Testis (tissue), 2 donors: ENCODE measurements at regions not wholly inside any gene's neighbourhood (a gene's known extent, or its start where the extent isn't known, plus 50 kb on each side); places are given as distances from the start of the nearest gene placed in this dataset.

Experiments used
- DNase-seq: peaks from one replicate; pipeline ENCODE4 v3.0.0-alpha.2; 2019
- H3K27ac ChIP-seq, 2 donors: fragments of 200-600 bp; sonication (generic); one replicate each; pipeline ENCODE4 v1.5.1; 2019
- H3K27me3 ChIP-seq: fragments of 200-600 bp; sonication (generic); one replicate; pipeline ENCODE4 v1.5.1; 2019
- H3K36me3 ChIP-seq: fragments of 200-600 bp; sonication (generic); one replicate; pipeline ENCODE4 v1.5.1; 2017; ENCODE audit warnings: low read depth; ENCODE audit errors: missing control alignments
- H3K4me1 ChIP-seq: fragments of 200-600 bp; sonication (generic); one replicate; pipeline ENCODE4 v1.5.1; 2019
- H3K4me3 ChIP-seq, 2 donors: fragments of 200-600 bp; sonication (generic); one replicate each; pipeline ENCODE4 v1.5.1; 2017 to 2019
- H3K9me3 ChIP-seq: fragments of 200-600 bp; sonication (generic); one replicate; pipeline ENCODE4 v1.5.1; 2017
- POLR2A ChIP-seq: fragments of 450-650 bp; IDR thresholded peaks from one replicate; pipeline ENCODE4 v1.6.1; 2017; ENCODE audit warnings: antibody characterized with exemption, mild to moderate bottlenecking, moderate library complexity
- WGBS, 2 donors: methylation state at CpG; one replicate each; pipeline ENCODE4 v1.1.5; 2018; 5-methylcytosine and 5-hydroxymethylcytosine counted together
- intact Hi-C: fragments of 100-400 bp; cut with DNase I; formaldehyde crosslinking; loops from one replicate; pipeline ENCODE4 v1.15.1; 2023; ENCODE audit warnings: low total_unique reads
- TF ChIP-seq, protein P1 (sequence below), 3 experiments: fragments of 450-650 bp in 2 of 3; fragments of 200-600 bp in 1 of 3; sonication (generic) in 1 of 3; IDR thresholded peaks; one replicate each; pipeline ENCODE4 v1.5.1; 2016 to 2019; ENCODE audit warnings: antibody characterized with exemption in 3 of 3, mild to moderate bottlenecking in 2 of 3, moderate library complexity in 1 of 3

DNA sequence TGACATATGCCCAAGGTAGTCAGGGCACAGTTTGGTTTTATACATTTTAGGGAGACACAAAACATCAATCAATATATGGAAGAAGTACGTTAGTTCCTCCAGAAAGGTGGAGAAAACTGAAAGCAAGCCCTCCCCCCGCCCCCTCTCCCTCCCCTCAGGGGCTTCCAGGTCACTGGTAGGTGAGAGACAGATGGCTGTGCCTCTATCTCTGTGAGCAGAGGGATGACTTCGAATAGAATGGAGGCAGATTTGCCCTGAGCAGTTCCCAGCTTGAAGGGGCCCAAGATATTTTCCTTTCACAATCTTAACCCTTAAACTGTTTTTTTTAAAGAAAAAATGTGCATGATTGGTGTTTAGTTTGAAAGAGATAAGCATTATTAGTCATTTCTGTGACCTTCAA is 114.0 kb downstream of the PCDH10 start:
- Histone ChIP-seq H3K4me1 (no peaks in the 10 kb centered on the region), H3K36me3 (no peaks in the 10 kb centered on the region), H3K27me3 (no peaks in the 10 kb centered on the region), H3K9me3 (no peaks in the 10 kb centered on the region), H3K27ac (no peak overlapping the region), H3K4me3 (no peak overlapping the region)
- intact Hi-C loops = no loop called here
- DNase-seq = no peak
- 54 to 70% methylated on average over 3 of the region's 3 CpGs for WGBS, 2 donors
- TF ChIP-seq POLR2A = no peak
- TF ChIP-seq, protein P1, sequence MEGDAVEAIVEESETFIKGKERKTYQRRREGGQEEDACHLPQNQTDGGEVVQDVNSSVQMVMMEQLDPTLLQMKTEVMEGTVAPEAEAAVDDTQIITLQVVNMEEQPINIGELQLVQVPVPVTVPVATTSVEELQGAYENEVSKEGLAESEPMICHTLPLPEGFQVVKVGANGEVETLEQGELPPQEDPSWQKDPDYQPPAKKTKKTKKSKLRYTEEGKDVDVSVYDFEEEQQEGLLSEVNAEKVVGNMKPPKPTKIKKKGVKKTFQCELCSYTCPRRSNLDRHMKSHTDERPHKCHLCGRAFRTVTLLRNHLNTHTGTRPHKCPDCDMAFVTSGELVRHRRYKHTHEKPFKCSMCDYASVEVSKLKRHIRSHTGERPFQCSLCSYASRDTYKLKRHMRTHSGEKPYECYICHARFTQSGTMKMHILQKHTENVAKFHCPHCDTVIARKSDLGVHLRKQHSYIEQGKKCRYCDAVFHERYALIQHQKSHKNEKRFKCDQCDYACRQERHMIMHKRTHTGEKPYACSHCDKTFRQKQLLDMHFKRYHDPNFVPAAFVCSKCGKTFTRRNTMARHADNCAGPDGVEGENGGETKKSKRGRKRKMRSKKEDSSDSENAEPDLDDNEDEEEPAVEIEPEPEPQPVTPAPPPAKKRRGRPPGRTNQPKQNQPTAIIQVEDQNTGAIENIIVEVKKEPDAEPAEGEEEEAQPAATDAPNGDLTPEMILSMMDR (IDR thresholded peaks at IDR 0.05) = no peak

DNA sequence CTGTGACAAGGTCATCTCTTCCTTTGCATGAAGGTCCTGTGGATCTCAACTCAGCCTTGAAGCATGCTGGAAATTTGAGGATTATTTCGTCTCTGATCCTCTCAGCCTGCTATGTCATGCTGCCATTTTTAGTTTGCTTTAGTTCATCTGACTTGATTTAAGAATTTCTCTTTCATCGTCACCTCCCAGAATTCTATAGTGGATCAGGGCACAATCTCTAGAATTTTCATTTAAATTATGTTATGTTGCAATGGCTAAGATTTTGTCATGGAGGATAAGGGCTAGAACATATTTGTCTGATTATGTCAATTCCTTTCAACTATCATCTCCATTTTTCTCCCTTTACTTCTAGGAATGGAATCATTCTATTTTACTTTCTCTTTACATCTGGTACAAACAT is 98.8 kb downstream of the PCDH10 start:
- Histone ChIP-seq H3K4me1 (no peaks in the 10 kb centered on the region), H3K36me3 (no peaks in the 10 kb centered on the region), H3K27ac (no peak overlapping the region), H3K4me3 (no peak overlapping the region), H3K27me3 (no peaks in the 10 kb centered on the region), H3K9me3 (no peaks in the 10 kb centered on the region)
- WGBS, 2 donors = 83 to 88% methylated on average over 2 of the region's 2 CpGs
- intact Hi-C loops = no loop called here
- TF ChIP-seq POLR2A = no peak
- no peak for DNase-seq

DNA sequence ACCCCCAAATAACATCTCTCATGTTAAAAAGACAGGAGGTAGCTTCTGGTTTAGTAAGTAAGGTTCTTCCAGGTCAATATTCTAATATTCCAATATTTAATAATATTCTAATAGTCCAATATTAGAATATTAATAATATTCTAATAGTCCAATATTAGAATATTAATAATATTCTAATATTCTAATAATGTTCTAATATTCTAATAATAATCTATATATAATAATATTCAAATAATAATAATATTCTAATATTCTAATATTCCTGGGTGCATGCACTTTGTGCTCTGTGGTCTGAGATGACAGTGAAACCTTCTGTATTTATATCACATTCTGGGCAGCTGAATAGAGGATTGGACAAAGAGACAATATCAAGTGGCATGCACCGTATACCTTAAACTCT is 96.1 kb downstream of the PCDH10 start:
- DNase-seq = no peak
- intact Hi-C loops = no loop called here
- 90 to 94% methylated on average over 1 of the region's 1 CpG for WGBS, 2 donors

More for the DNA sequence above, 96.1 kb downstream of the PCDH10 start:
- TF ChIP-seq, protein P1 (IDR thresholded peaks at IDR 0.05) = no peak
- no peak for TF ChIP-seq POLR2A
- Histone ChIP-seq H3K4me3 (no peak overlapping the region), H3K9me3 (no peaks in the 10 kb centered on the region), H3K27me3 (no peaks in the 10 kb centered on the region), H3K27ac (no peak overlapping the region), H3K36me3 (no peaks in the 10 kb centered on the region), H3K4me1 (no peaks in the 10 kb centered on the region)
